HG02885 (cell line): ENCODE measurements at regions not wholly inside any gene's neighbourhood (a gene's known extent, or its start where the extent isn't known, plus 50 kb on each side); places are given as distances from the start of the nearest gene placed in this dataset.
A peak's percentile ranks its signal among the peaks of the same experiment; 100 is the strongest.
"Not testable (repeated sequence)": the region's sequence is repeated elsewhere in the genome, so short reads cannot be mapped to it uniquely, and the experiment has no call there.

Experiments used
- ATAC-seq: cut with Tn5 transposase; IDR thresholded peaks from one replicate; pipeline ENCODE4 v1.9.1; 2021; ENCODE audit warnings: mild to moderate bottlenecking; ENCODE audit not compliant: unreplicated experiment, poor library complexity

DNA sequence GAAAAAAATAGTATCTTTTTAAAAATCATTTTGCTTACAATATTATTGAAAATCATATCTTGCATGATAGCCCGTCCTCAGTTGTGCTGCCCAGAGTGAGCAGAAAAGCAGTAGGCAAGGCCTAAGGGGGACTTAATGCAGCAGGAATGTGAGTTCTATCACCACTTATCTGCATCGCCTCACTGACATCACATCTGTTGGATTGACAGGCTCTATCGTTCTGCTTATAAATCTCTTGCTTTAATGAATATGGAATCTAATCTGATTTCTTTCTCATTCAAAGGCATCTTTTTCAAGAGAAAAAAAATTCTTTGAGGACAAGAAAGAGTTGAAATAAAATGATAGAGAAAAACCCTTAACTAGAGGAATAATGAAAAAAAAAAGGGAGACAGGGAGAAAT, 249.9 kb downstream of the PAPSS1 start:
- ATAC-seq: no peak

DNA sequence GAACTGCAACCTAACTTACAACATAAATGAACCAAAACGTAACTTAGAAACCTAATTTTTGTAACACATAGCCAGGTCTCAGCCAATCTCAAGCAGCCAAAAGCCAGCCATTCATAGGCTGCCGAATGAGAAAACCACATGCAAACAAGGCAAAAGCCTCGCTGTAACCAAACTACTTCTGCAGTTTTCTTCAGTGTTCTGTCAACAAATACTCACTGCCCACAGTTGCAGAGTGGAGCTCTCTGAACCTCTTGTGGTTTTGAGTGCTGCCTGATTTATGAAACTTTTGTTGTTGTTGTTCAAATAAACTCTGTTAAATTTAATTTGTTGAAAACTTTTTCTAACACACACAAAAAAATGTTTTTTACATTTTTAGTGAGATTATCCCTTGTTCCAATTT, 251.2 kb downstream of the PAPSS1 start:
- ATAC-seq: peak; percentile 72

DNA sequence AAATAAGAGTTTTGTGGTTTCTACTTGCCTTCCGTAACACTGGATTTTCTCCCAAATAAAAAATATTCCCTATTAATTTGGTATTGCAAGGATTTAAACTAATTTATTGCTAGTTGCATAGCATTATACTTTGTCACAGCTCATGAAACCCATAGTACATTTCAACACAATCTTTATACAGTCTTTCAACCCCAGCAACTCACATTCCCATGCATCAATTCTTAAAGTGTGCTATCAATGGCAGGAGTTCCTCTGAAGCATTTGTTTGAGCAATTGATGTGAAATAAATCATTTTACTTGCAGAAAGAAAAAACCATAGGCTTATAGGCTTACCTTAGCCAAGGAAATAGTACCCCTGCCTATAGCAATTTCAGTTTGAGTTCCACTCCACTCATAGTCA, 251.9 kb downstream of the PAPSS1 start:
- ATAC-seq: no peak

DNA sequence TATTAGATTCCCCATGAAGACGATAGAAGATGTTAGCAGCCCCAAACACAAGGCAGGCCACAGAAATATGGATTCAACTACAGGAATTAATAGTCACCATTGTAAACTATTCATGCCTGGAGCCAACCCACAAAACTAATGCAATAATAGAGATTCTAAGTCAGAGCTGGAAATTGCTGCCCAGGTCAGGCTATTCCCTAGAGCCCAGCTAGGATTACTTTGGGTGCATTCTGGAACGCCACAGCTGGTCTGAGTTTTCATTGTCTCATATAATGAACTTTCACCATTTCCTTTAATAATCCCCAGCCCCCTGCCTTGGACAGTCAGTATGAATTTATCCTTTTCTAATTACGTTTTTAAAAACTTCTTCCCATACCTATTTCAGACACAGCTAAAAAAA, 252.6 kb downstream of the PAPSS1 start:
- ATAC-seq: no peak

DNA sequence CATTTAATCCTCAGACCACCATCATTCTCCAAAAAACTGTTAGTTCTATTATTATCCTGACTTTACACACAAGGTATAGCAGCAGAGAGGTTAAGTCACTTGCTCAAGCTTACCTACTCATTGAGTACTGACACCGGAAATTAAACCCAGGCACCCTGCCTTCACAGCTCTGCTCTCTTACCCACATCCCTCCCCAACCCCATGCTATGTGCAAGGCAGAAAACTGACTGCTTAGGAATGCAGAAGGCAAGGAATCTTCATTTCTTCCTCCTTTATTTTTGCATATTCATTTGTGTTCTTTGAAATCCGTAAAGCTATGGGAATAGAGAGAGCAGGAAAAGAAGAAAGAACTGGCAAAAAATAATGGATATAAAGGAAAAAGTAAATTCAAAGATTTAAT, 261.8 kb downstream of the PAPSS1 start:
- no peak for ATAC-seq

DNA sequence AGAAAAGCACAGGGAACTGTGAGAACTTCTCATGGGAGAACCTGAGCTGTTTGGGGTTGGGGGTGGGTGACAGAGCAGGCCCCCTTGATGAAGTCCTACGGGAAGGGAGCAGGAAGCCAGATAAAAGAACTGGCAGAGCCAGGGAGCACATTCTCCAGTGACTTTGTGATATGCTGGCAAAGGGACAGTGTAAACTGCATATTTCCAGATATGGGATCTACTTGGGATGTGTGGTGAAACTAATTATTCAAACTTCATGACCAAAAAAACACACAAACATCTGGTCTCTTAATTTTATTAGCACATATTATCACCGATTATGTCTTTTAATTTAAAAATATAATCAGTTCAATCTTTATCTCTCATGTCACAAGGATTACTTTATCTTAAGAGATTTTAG, 266.0 kb downstream of the PAPSS1 start:
- ATAC-seq: no peak

DNA sequence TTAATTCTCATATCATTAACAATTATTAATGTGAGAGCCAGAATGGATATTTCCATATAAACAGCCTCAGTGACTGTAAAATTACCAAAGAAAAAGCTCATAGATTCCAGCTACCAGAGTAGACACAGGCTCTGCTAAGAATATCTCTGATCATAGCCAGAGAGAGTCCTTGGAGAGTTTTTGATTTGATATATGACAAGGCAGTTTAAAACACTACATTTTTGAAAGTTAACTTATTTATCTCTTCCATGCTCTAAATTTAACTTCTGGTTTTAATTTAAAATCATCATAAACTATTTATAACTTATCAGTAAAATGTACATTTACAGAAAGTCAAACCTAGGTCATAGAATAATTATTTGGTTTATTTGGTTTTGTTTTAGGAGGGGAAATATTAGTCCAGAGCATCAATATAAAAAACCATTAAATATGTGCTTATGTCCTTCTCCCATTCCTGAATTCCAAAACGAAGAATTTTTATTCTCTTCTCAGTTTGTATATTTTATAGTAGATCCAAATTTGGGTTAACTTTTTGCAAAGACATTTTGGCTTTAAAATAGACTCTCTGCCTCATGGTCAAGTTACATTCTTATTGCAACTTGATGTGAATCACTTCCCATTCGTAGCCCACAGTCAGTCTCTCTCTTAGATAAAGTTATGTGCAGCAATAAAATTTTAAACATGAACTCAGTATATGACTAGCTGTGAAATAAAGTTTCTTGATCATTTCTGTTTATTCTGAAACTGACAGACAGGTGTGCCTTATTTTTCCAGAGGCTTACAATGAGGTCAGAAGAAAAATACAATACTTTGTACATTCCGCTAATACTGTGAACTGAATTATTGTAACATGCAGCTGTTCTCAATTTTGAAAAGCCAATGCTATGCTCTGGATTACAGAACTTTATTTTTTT, 267.1 kb downstream of the PAPSS1 start:
- ATAC-seq: no peak

DNA sequence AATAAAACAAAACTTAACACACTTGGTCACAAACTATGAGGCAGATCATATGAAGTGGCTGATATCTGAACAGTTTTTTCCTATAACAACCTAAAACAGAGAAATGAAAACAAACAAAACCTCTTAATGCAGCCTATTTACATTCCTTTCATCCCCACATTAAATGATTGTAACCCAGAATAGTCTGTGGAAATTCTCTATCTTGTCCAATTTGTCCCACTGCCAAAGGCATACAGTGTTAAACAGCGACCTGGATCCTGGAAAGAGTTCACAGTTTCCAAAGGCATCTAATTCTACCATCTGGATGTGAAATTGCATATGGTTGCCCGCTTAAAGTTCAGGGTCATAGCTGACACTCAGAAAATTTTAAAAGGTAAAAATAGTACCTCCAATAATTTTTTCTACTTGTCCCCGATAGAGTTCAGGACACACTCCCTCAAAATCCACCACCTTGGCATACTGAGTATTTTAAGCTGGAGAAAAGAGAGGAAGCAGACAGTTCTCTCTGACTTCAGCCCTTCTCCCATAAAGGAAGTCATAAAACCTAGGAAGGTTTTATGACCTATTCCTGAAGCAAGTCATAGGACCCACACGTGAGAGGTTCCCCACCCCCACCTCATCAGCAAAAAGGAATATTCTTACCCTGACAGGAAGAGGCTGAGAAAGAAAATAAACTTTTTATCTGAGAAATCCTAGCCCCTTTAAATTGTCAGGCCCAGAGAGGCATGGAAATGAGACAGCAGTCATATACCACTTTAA, 270.2 kb downstream of the PAPSS1 start:
- no peak for ATAC-seq

DNA sequence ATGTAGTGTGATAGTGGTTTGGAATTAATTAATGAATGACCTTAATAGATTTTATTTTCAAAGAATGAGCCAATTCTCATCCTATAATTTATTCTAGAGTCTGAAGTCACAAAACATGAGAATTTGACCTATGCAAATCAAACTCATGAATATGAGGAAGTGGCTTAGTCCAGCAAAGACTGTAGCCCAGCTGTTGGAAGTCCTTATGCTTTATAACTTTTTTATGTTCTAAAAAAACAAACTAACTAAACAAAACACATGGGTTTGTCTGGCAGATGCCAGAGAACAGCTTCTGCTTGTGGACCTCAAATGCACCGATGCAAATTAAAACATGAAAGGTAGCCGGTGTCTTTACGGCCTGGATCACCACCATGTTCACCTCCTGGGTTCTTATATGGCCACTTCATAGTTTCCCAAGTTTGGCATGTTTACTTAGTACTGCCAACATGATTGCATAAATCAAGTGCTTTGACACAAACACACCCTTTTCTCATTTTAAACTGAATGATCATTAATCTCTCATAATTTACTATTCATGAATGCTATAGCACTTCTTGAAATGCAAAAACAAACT, 277.4 kb downstream of the PAPSS1 start:
- ATAC-seq: no peak

DNA sequence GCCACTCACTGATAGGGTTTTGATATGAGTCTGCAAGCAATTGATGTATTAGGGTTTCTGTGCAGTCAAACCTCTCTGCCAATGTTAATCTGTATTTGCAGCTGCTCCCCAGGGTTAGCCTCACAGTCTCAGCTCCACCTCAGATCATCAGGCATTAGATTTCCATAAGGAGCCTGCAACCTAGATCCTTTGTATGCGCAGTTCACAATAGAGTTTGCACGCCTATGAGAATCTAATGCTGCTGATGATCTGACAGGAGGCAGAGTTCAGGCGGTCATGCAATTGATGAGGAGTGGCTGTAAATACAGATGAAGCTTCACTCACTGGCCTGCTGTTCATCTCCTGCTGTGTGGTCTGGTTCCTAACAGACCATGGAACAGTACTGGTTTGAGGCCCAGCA, 280.6 kb downstream of the PAPSS1 start:
- no peak for ATAC-seq

DNA sequence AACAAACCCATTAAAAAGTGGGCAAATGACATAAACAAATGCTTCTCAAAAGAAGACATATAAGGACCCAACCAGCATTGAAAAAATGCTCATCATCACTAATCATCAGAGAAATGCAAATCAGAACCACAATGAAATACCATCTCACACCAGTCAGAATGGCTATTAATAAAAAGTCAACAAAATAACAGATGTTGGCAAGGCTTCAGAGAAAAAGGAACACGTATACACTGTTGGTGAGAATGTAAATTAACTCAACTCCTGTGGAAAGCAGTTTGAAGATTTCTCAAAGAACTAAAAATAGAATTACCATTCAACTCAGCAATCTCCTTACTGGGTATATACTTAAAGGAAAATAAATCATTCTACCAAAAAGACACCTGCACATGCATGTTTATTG, 283.6 kb downstream of the PAPSS1 start:
- not testable (repeated sequence) for ATAC-seq

DNA sequence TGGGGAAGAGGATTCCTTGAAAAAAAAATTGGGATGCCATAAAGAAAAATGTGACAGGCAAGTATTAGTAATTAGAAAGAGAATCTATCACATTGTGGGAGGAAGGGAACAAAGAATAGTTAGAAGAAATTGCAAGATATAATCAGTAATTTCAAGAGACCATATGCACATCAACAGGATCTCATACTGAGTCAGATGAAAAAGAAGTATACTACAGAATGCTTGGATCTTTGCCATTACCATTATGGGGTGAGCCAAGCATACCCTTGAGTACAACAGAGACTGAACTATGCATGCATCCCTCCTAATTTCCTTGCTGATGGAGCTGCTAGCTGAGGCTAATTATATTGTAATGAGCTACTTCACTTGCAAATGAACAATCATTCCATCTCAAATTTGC, 287.6 kb downstream of the PAPSS1 start:
- ATAC-seq: no peak

DNA sequence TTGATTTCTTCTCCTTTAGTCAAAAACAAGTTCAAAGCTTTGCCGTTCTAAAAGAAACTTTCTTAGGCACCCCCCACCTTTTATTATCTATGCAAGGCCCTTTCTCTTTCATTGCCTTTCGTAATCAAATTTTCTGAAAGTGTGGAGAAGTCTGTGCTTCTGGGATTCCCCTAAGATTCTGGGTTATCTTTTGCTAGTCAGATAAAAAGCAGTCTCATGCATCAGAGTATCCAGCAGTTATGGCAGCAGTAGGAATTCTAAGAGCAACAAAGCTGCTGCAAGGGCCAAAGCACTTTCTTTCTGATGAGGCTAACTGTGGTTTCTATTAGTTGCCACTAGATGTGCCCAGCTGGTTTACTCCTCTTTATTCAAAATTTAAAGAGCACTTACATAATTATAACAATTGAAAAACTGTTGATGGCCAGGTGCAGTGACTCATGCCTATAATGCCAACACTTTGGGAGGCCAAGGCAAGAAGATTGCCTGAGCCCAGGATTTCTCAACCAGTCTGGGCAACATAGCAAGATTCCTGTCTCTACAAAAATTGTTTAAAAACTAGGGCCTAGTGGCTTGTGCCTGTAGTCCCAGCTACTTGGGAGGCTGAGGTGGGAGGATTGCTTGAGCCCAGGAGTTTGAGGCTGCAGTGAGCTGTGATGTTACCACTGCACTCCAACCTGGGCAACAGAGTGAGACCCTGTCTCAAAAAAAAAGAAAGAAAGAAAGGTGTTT, 296.2 kb downstream of the PAPSS1 start:
- no peak for ATAC-seq

DNA sequence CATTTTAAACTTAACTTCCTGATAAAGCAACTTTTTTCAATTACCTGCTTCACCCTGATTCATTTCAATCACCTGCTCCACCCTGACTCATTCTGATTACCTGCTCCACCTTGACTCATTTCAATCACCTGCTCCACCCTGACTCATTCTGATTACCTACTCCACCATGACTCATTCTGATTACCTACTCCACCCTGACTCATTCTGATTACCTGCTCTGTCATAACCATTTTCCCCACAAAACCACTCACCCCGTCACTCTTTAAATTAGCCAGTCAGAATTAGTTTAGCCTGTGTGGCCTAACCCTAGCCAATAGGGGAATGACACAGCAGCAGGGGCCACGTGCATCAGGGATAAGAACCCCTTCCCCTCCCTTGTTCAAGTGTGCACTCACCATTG, 300.5 kb downstream of the PAPSS1 start:
- ATAC-seq: not testable (repeated sequence)

DNA sequence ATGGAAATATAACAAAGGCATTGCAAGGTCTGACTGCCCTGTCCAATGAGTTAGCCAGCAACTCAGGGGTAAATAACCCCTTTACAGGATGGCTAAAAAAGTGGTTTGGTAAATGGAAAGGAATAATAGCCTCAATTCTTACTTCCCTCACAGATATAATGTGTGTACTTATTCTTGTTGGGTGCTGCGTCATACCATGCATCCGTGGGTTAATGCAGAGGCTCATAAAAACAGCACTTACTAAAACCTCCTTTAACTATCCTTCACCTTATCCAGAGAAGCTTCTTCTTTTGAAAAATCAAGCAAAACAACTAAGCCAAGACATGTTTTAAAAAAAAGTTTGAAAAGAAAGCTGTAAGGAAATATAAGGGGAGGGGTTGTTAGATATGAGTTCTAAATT, 301.0 kb downstream of the PAPSS1 start:
- ATAC-seq: no peak

DNA sequence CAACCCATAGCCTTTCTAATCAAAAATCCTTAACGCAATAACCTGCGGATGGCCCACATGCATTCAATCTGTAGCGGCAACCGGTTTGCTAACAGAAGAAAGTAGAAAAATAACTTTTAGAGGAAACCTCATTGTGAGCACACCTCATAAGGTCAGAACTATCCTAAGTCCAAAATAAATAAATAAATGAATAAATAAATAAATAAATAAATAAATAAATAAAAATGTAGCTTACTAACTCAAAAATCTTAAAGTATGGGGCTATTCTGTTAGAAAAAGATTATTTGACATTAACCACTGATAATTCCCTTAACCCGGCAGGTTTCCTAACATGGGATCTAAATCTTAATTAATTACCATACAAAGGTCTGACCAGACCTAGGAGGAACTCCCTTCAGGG, 304.5 kb downstream of the PAPSS1 start:
- ATAC-seq: not testable (repeated sequence)

DNA sequence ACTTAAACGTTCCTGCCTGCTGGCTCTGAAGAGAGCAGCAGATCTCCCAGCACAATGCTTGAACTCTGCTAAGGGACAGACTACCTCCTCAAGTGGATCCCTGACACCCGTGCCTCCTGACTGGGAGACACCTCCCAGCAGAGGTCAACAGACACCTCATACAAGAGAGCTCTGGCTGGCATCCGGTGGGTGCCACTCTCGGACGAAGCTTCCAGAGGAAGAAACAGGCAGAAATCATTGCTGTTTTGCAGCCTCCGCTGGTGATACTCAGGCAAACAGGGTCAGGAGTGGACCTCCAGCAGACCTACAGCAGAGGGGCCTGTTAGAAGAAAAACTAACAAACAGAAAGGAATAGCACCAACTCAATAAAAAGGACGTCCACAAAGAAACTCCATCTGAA, 310.2 kb downstream of the PAPSS1 start:
- not testable (repeated sequence) for ATAC-seq

DNA sequence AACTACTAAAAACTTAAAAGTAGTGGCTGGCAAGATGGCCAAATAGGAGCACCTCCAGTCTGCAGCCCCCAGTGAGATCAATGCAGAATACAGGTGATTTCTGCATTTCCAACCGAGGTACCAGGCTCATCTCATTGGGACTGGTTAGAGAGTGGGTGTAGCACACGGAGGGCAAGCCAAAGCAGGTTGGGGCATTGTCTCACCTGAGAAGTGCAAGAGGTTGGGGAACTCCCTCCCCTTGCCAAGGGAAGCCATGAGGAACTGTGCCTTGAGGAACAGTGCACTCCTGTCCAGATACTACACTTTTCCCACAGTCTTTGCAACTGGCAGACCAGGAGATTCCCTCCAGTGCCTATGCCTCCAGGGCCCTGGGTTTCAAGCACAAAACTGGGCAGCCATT, 311.1 kb downstream of the PAPSS1 start:
- ATAC-seq: no peak

DNA sequence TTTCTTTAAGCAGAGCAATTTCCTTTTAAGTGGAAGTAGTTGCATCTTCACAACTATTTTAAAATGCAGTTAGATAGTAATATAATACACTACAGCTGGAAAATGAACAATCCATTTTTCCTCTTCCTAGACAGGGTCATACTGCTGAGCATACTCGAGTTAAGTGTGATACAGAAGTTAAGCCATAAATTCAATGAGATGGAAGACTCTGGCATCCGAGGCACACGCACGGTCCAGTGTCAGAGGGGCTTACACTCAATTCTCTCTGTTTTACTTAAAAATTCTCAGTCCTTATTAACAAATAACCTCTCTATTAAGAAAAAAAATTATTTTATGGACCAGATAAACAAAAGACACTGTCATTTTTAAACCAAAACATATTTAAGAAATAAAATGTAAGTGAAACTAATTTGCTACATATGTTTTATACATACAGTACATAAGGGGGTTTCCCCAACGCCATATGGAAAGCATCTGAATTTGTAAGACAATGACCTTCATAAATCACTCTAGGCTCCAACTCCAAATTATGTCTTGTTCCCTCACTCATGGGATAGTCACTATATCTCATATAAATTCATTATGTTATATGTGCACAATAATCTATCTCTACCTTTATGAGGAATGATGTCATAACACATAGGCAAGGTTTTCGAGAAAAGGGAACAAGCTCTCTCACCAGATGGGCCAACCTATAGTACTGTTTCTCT, 315.3 kb downstream of the PAPSS1 start:
- ATAC-seq: no peak

DNA sequence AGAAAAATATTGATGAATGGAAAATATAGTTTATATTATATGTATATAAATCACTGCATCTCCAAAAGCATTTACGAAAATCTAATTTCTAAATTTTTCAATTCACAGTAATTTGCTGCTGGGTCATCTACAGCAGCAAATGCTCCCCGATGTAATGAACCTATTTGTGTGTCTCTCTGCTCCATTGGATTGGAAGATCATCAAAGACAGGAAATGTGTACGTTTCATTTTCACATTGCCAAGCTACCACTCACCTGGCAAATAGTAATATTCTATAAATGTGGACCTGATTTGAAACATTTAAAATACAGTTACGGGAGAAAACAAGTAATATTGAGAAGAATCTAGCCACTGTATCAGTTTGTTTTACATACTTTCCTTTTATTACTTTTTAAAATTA, 317.7 kb downstream of the PAPSS1 start:
- ATAC-seq: no peak
